ENCODE measurements at regions not wholly inside any gene's neighbourhood (a gene's known extent, or its start where the extent isn't known, plus 50 kb on each side); places are given as distances from the start of the nearest gene placed in this dataset.
A peak's percentile ranks its signal among the peaks of the same experiment; 100 is the strongest.
"Not testable (repeated sequence)": the region's sequence is repeated elsewhere in the genome, so short reads cannot be mapped to it uniquely, and the experiment has no call there.

- no peak for DNase-seq
Measured at GRCh38 chr7:94277236-94277635, 117.5 kb upstream of the COL1A2 start.

DNA sequence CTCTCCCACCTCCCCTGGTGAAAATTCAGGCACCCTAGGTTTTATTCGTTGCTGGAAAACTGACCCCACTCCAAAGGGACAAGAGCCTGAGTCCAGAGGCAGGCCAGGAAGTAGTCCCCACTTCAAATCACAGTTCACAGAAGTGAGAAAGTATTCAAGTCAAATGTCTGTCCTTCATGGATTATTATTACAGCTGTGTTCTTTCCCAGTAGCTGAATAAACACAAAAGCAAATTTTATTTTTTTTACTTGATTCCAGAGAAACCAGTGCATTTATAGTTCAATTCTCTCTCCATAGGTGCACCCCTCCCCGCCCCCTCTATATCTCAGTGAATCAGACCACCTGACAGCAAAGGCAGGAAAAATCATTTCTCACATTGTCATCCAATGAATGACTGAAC is 113.8 kb upstream of the COL1A2 start:
- no peak for DNase-seq

GRCh38 chr7:94284104-94284503 is 110.6 kb upstream of the COL1A2 start:
- no peak for DNase-seq

GRCh38 chr7:94286111-94286510 is 108.6 kb upstream of the COL1A2 start:
- no peak for DNase-seq

DNA sequence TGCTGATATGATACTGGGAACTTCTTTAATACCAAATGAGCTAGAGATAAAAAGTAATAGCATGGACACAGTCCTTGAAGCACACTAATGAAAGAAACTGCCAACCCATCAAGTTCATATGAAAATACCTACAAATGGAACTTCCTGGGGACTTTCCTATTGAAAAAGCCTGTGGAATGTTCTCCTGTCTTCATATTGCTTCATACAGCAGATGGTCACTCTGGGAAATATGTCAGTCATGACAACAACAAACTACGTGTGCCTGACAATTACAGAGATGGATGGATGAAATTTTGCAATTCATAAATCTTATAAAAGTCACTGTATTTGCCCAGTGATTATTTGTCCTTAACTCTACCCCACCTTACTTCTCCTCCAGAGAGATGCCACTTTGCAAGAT is 106.6 kb upstream of the COL1A2 start:
- DNase-seq: no peak

DNA sequence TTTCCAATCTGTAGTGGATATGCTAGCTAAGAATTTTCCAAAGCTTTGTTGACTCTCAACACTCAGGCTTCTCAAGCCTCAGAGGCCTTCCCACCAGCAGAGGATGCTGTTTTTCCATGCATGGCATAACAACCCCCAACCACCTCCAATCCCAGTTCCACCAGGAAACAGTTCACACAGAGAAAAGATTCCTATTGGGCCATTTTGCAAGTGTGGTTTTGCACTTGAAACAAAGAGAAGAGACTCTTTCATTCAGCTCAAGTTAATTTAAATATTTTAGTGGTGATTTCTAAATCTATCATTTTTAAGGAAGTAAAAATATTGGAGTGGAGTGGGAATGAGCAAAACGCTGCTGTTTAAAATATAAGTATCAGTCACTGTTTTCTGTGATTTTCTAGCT is 105.6 kb upstream of the COL1A2 start:
- peak; percentile 36 to 37 for DNase-seq

DNA sequence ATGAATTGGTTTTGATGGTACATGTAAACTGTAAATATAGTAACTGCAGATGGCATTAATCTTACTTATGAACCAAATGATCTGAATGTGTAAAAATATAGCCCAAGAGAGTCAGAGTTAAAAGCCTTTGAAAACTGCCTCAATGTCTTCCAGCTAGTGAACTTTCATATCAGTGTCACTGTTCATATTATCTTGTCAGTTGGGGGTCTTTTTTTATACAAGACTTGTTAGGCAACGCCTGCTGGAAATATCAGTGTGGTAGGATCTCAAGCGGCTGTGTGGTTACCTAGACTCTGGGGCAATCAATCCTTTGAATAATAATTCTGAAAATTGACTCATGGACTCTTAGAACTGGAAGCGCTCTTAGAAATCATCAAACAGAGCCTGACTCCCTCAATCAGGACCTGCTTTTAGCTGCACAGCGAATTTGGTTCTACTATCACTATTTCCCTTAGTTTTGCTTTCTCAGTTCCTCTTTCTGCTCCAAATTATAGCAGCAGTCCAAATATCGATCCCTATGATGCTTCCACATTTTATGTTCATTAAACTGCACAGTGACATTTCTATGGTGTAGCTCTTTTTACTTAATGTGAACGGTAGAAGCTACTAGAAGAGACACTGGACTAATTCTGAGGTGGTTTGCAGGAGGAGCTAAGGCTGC is 100.1 kb upstream of the COL1A2 start:
- DNase-seq: no peak

GRCh38 chr7:94295850-94296249 is 98.8 kb upstream of the COL1A2 start:
- DNase-seq: no peak

DNA sequence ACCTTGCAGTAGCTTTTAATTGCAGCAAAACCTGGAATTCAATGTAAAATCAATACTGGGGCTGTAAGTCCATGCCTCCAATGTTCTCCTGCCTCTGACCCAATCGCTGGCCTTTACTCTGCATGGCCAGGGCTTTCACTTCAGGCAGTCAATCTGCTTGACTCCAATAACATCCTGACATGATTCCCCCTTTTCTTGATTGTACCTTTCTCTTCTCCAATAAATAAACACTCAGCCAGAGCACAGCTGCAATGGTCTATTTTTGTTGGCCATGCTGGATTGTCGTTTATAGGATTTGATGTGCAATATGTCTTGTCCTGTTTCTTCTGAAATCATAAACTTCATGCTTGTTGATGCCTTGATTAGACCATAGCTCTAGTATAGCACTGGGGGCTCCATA is 97.8 kb upstream of the COL1A2 start:
- DNase-seq: no peak

- no peak for DNase-seq
Measured at GRCh38 chr7:94297397-94297838, 97.3 kb upstream of the COL1A2 start.

DNA sequence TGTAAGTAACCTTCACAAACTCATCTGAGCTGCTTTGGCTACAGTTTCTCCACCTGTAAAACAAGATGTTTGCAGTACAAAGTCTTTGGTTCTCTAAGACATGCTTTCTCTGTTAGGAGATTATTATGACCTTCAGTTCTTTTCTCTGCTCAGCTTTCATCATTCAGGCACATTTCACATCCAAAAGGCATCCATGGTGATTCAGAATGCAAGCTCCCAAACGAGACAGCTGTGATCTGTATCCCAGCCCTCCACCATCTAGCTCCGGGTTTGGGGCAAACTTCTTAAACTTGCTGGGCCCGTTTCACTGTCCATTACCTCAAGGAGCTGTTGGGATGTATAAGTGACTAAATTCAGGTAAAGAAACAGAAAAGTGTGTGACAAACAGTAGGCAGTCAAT is 95.8 kb upstream of the COL1A2 start:
- no peak for DNase-seq

DNA sequence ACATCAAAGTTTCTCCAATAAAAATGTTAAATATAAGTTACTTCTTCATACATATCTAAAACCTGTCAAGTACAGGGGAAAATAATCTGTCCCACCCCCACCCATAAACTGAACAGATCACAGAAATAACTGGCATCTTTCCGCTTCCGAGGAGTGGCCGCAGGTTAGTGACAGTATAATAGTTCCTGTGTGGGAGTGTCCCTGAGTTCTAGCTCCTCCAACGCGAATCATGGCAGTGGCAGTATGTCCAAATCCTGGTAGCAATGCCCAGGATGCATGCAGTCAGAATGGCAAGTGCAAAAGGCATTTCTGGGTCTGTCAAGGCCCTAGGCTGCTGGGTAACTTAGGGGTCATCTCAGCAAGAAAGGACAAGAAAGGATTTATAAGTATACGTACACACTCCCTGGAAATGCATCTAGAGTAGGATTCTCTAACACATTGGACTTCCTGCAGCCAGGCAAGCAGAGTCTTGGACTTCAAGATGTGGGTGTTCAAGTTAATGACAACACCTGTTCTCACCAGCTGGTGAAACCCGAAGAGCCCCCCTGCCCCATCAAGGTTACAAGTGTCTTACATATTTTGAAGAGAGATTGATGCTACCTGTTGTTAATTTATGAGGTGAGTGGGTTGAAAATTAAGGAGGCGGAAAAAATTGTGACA is 94.4 kb upstream of the COL1A2 start:
- DNase-seq: no peak

DNA sequence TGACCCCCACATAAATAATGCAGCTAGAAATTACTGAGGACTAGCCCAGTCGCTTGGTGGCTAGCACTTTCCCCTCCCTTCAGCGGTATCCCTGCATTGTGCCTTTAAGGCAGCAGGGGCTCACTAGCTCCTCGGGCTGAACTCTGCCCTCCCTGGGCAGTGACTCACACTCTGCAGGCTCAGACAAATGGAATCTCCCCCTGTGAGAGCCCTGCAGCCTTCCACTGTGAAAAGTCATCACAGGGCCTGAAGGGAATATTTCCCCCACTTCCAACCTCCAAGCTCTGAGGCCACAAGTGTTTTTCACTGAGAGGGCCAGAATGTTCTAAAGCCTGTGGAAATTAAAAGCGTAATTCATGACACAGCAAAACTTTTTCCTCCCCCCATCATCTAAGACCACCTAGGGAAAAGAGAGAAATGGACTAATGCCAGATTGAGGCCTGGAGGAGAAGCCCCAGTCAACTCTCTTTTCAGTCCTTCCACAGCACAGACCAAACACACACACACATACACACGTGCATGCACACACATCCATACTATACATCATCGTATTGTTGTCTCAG is 93.6 kb upstream of the COL1A2 start:
- DNase-seq: no peak

GRCh38 chr7:94303118-94303517 is 91.6 kb upstream of the COL1A2 start:
- no peak for DNase-seq

DNA sequence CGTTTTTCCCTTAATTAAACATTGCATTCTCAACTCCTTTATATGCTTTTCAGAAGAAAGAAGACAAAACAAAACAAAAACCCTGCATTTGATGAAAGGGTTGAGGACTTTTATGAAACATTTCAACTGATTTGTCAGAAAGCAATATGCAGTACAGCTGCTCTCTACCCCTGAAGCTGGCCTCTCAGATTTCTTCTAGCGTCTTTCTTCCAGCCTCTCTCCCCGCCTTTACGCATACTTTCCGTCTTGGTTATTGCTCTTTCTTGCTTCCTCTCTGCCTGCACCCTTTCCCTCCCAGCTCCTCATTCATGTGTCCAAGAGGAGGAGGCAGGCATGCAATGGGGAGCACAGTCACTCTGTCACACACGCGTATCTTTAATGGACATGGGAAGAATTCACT is 91.0 kb upstream of the COL1A2 start:
- DNase-seq: no peak

- DNase-seq: no peak
Measured at GRCh38 chr7:94304878-94305277, 89.8 kb upstream of the COL1A2 start.

DNA sequence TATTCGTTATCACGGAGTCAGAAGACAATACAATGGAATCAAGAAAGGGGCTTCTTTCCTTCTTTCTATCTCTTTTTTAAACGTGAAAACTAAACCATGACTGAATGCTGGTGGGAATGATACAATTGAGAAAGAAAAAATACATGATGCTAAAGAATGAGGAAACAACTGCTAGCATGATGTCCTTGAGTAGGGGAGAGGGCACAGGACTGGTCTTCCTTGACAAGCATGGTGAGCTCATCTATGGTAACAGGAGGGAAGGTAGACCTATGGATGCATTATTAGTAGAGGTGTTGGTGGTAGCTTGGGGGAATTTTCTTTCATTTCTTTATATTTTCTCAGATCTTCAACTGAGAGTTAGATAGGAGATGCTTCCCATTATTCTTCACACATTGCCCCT is 88.9 kb upstream of the COL1A2 start:
- DNase-seq: no peak

DNA sequence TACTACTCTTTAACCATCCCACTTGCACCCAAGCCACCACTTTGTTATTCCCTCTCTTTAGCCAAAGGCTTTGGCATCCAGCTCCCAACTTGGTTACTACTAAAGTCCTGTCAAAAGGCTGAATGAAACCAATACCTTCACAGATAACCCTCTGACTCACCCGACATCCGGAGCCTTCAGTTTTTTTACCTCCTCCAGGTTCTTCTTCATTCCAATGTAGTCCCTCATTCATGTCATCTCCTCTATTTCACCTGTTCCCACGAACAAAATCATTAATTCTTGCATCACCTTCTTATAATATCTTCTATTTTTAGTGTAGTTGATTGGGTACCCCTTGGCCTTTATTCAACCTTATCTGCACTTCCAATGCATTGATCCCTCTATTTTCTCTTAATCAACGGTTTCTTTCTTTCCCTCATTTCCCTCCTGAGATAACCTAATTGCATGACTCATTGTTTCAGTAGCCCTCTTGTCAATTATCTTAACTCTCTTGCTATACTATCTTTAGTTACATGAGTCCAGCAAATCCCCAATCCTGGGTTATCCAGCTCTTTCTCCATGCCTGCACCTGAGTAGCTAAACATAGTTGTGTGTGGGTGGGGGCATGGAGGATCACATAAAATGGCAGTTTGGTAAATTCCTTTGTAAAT is 87.2 kb upstream of the COL1A2 start:
- no peak for DNase-seq

DNA sequence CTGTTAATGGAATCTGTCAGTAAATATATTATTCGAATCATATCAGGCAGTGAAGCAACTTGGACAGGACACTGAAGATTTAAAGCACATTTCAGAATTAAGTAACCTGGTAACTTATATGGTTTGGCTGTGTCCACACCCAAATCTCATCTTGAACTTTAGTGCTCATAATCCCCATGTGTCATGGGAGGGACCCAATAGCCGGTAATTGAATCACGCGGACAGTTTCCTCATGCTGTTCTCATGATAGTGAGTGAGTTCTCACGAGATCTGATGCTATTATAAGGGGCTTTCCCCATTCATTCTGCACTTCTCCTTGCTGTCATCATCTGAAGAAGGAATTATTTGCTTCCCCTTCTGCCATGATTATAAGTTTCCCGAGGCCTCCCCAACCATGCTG is 83.2 kb upstream of the COL1A2 start:
- DNase-seq: no peak

DNA sequence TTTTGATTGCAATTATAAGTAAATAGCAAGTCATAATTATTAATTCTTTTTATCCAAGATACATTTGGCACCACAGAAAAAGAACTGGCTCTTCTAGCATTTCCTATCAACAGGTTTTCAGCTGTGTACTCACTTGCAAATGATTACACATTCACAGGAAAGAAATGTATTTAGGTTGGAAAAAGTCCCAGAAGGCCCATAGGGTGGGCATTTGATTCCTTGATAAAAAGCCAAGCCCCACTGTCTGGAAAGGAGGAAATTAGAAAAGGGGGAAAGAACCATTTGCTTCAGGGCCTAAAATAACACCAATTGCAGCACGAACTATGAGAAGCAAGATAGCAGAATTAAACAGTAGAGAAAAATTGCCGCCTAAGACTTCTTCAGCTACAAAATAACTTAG is 80.8 kb upstream of the COL1A2 start:
- no peak for DNase-seq

- no peak for DNase-seq
Measured at GRCh38 chr7:94314413-94315410, 80.0 kb upstream of the COL1A2 start.

GRCh38 chr7:94321138-94321537 is 73.6 kb upstream of the COL1A2 start:
- not testable (repeated sequence) for DNase-seq

DNA sequence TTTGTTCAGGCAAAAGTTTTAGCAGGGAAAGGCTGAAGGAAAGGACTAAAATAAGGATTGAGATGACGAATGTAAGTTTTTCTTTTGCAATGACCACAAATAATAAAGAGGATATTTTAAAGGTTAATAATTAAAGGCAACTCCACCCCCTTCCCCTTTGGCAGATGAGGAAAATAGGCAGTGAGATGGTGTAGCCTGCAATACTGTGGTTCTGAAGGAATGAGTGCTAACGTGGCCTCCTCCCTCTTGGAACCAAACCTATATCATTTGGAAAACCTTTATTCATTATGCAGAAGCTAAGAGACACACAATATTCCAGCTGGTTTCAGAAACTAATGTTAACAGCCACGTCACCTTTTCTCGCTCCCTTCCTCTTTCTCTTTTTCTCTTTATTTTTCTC is 70.9 kb upstream of the COL1A2 start:
- DNase-seq: no peak

Measured in hippocampal formation (tissue), 2 donors.